Adrenal gland (tissue), 9 donors: ENCODE measurements at regions not wholly inside any gene's neighbourhood (a gene's known extent, or its start where the extent isn't known, plus 50 kb on each side); places are given as distances from the start of the nearest gene placed in this dataset.

Experiments used
- DNase-seq, 7 donors: peaks; one replicate each; pipeline ENCODE4 v3.0.0-alpha.2; 2019 to 2020
- H3K27ac ChIP-seq, 5 donors: fragments of 200-600 bp; sonication (generic) in 4 of 5; 1 replicate in 3 of 5; 2 replicates in 2 of 5; pipeline versions ENCODE4 v1.5.1 to v1.8.0; 2016 to 2020; ENCODE audit warnings: mild to moderate bottlenecking in 1 of 5
- H3K27me3 ChIP-seq: fragments of 200-600 bp; 2 replicates; pipeline ENCODE4 v1.8.0; 2021
- H3K36me3 ChIP-seq, 2 donors: fragments of 200-600 bp; replicated peaks in 1 of 2; 1 replicate in 1 of 2; 2 replicates in 1 of 2; pipeline versions ENCODE4 v1.5.1 to v1.8.0; 2018 to 2022
- H3K4me1 ChIP-seq, 2 donors: fragments of 200-600 bp; replicated peaks in 1 of 2; 1 replicate in 1 of 2; 2 replicates in 1 of 2; pipeline versions ENCODE4 v1.5.1 to v1.8.0; 2018 to 2021
- H3K4me3 ChIP-seq, 4 donors: fragments of 200-600 bp; sonication (generic) in 3 of 4; one replicate each; pipeline ENCODE4 v1.5.1; 2016 to 2018
- H3K9me3 ChIP-seq, 3 donors: fragments of 200-600 bp; sonication (generic) in 1 of 3; replicated peaks in 1 of 3; 1 replicate in 2 of 3; 2 replicates in 1 of 3; pipeline versions ENCODE4 v1.5.1 to v1.8.0; 2016 to 2021
- POLR2A ChIP-seq, 2 donors: fragments of 450-650 bp; IDR thresholded peaks; one replicate each; pipeline ENCODE4 v1.6.1; 2017; ENCODE audit warnings: antibody characterized with exemption in 2 of 2, mild to moderate bottlenecking in 2 of 2, moderate library complexity in 1 of 2
- WGBS, 4 donors: extraction: QIAGEN DNeasy Blood & Tissue Kit in 2 of 4; methylation state at CpG; one replicate each; pipeline versions ENCODE4 v1.1.5 to v1.1.7; 2013 to 2017; 5-methylcytosine and 5-hydroxymethylcytosine counted together
- intact Hi-C, 2 donors: fragments of 100-400 bp; cut with DNase I; formaldehyde crosslinking; loops; one replicate each; pipeline versions ENCODE4 v1.14.1 to v1.15.0; 2022 to 2023
- TF ChIP-seq, protein P1 (sequence below), 6 experiments: fragments of 450-650 bp in 4 of 6; fragments of 200-600 bp in 2 of 6; sonication (generic) in 1 of 6; IDR thresholded peaks; 1 replicate in 5 of 6; 2 replicates in 1 of 6; pipeline versions ENCODE4 v1.5.1 to v1.8.0; 2016 to 2021; ENCODE audit warnings: antibody characterized with exemption in 6 of 6, mild to moderate bottlenecking in 2 of 6, moderate library complexity in 1 of 6
- donor health status: healthy with polysubstance abuse.
- donor health status: Bipolar disorder and iron deficiency.
- donor health status: DM: yes; HTN: yes; CAD: no.
- donor health status: DM: no; HTN: no; CAD: no.
- donor health status: DM: no; HTN: no; CAD: no.

DNA sequence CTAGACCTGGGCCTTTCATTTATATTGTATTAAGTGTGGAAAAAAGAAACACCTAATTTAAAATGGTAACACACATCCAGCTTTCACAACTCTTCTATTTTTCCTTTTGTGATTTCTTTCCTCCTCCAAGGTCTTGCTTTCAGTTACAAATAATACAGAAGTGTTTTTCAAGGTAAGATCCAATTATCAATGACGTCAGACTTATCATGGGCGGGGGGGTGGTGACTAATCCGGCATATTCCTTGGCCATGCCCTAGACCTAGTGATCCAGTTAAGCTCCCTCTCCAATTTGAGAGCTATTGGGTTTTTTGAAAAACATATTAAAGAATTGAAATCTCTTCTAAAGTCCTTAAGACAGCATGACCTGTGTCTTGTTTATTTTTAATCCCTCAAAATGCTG, 669.9 kb upstream of the NR5A2 start:
- TF ChIP-seq, protein P1, sequence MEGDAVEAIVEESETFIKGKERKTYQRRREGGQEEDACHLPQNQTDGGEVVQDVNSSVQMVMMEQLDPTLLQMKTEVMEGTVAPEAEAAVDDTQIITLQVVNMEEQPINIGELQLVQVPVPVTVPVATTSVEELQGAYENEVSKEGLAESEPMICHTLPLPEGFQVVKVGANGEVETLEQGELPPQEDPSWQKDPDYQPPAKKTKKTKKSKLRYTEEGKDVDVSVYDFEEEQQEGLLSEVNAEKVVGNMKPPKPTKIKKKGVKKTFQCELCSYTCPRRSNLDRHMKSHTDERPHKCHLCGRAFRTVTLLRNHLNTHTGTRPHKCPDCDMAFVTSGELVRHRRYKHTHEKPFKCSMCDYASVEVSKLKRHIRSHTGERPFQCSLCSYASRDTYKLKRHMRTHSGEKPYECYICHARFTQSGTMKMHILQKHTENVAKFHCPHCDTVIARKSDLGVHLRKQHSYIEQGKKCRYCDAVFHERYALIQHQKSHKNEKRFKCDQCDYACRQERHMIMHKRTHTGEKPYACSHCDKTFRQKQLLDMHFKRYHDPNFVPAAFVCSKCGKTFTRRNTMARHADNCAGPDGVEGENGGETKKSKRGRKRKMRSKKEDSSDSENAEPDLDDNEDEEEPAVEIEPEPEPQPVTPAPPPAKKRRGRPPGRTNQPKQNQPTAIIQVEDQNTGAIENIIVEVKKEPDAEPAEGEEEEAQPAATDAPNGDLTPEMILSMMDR (IDR thresholded peaks at IDR 0.05): no peak
- no peak for TF ChIP-seq POLR2A (IDR thresholded peaks at IDR 0.05)
- Histone ChIP-seq H3K4me3 (no peak overlapping the region), H3K4me1 (no peaks in the 10 kb centered on the region), H3K27me3 (no peaks in the 10 kb centered on the region), H3K36me3 (no peaks in the 10 kb centered on the region), H3K27ac (no peak overlapping the region), H3K9me3 (no peaks in the 10 kb centered on the region)
- whole genome bisulfite sequencing, 4 donors: 46 to 70% (median 51%) methylated on average over 3 of the region's 3 CpGs
- DNase-seq: no peak
- intact Hi-C loops: no loop called here

DNA sequence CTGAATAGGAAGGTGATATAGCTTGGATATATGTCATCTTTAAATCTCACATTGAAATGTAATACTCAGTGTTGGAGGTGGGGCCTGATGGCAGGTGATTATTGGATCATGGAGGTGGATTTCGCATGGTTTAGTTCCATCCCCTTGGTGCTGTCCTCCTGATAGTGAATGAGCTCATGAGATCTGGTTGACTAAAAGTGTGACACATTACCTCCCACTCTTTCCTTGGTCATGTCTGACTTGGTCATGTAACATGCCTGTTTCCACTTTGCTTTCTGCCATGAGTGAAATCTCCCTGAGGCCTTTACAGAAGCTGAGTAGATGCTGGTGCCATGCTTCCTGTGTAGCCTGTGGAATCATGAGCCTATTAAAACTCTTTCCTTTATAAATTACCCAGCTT, 664.5 kb upstream of the NR5A2 start:
- intact Hi-C loops: no loop called here
- Histone ChIP-seq H3K36me3 (no peaks in the 10 kb centered on the region), H3K27me3 (no peaks in the 10 kb centered on the region), H3K4me1 (no peaks in the 10 kb centered on the region), H3K27ac (no peak overlapping the region), H3K4me3 (no peak overlapping the region), H3K9me3 (no peaks in the 10 kb centered on the region)
- DNase-seq: no peak
- 69 to 100% (median 83%) methylated on average over 1 of the region's 1 CpG for WGBS, 4 donors
- no peak for TF ChIP-seq POLR2A (IDR thresholded peaks at IDR 0.05)
- TF ChIP-seq, protein P1 (IDR thresholded peaks at IDR 0.05): no peak

DNA sequence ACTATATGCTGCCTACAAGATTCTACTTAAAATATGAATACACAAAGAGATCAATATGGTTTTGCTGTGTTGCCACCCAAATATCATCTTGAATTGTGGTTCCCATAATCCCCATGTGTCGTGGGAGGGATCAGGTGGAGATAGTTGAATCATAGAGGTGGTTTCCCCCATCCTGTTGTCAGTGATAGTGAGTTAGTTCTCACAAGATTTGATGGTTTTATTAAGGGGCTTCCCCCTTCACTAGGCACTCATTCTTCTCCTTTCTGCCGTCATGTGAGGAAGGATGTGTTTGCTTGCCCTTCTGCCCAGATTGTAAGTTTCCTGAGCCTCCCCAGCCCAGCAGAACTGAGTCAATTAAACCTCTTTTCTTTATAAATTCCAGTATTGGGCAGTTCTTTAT, 654.4 kb upstream of the NR5A2 start:
- Histone ChIP-seq H3K4me1 (no peaks in the 10 kb centered on the region), H3K9me3 (no peaks in the 10 kb centered on the region), H3K27me3 (no peaks in the 10 kb centered on the region), H3K36me3 (no peaks in the 10 kb centered on the region), H3K4me3 (no peak overlapping the region), H3K27ac (no peak overlapping the region)
- TF ChIP-seq, protein P1 (IDR thresholded peaks at IDR 0.05): no peak
- no peak for TF ChIP-seq POLR2A (IDR thresholded peaks at IDR 0.05)
- DNase-seq: no peak
- intact Hi-C loops: no loop called here
- WGBS, 4 donors: 51 to 73% (median 61%) methylated on average over 2 of the region's 2 CpGs

DNA sequence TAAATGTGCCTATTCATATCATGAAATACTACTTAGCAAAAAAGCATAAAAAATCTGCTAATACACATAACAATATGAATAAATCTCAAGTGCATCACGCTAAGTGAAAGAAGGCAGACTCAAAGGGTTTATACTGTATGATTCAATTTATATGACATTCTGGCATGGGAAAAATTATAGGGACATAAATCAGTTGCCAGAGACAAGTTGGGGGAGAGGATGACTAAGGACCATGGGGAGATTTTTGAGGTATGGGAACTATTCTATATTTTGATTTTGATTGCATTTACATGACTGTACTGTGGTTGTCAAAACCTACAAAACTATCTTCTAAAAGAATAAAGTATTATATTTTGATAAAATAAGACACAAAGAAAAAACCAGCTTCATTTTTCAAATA, 650.3 kb upstream of the NR5A2 start:
- H3K4me1 ChIP-seq: no peaks in the 10 kb centered on the region
- intact Hi-C loops: no loop called here

More for the DNA sequence above, 650.3 kb upstream of the NR5A2 start:
- no peaks in the 10 kb centered on the region for H3K36me3 ChIP-seq
- no peaks in the 10 kb centered on the region for H3K27me3 ChIP-seq
- DNase-seq: no peak
- TF ChIP-seq, protein P1 (IDR thresholded peaks at IDR 0.05): no peak
- no peak for TF ChIP-seq POLR2A (IDR thresholded peaks at IDR 0.05)
- WGBS, 4 donors: 79 to 88% (median 84%) methylated on average over 1 of the region's 1 CpG
- H3K4me3 ChIP-seq: no peak overlapping the region
- H3K9me3 ChIP-seq: no peaks in the 10 kb centered on the region
- H3K27ac ChIP-seq: no peak overlapping the region
